NT2/D1 (cell line): ENCODE measurements at regions not wholly inside any gene's neighbourhood (a gene's known extent, or its start where the extent isn't known, plus 50 kb on each side); places are given as distances from the start of the nearest gene placed in this dataset.

Experiments
- DNase-seq: peaks from one replicate; pipeline ENCODE4 v3.0.0-alpha.2; 2011; ENCODE audit warnings: low read depth, low spot score
- H3K27me3 ChIP-seq: 2 replicates; pipeline ENCODE4 v1.6.0; 2011; ENCODE audit warnings: mild to moderate bottlenecking; ENCODE audit not compliant: insufficient read length, insufficient read depth
- H3K36me3 ChIP-seq: 2 replicates; pipeline ENCODE4 v1.6.1; 2011; ENCODE audit warnings: mild to moderate bottlenecking, low read length, mixed read lengths; ENCODE audit not compliant: insufficient read depth, insufficient read length
- H3K4me1 ChIP-seq: 2 replicates; pipeline ENCODE4 v1.5.1; 2011; ENCODE audit not compliant: insufficient read depth, insufficient read length
- H3K4me3 ChIP-seq: 2 replicates; pipeline ENCODE4 v1.5.1; 2011; ENCODE audit warnings: low read depth; ENCODE audit not compliant: insufficient read length
- H3K9ac ChIP-seq: 2 replicates; pipeline ENCODE4 v1.6.0; 2011; ENCODE audit warnings: low read depth; ENCODE audit not compliant: insufficient read length
- H3K9me3 ChIP-seq: 2 replicates; pipeline ENCODE4 v1.5.1; 2011; ENCODE audit warnings: mild to moderate bottlenecking, low read length; ENCODE audit not compliant: insufficient read depth
- SUZ12 ChIP-seq: IDR thresholded peaks from 2 replicates; pipeline ENCODE4 v1.6.1; 2011; ENCODE audit not compliant: insufficient read length, insufficient read depth; ENCODE audit errors: extremely low read depth
- YY1 ChIP-seq: IDR thresholded peaks from 2 replicates; pipeline ENCODE4 v1.6.1; 2011; ENCODE audit not compliant: insufficient read length, insufficient read depth
- ZNF274 ChIP-seq: IDR thresholded peaks from 2 replicates; pipeline ENCODE4 v1.6.1; 2011; ENCODE audit warnings: mild to moderate bottlenecking, low read depth, low read length

GRCh38 chr14:87059060-87059839, 933.7 kb downstream of the GALC start:
- no peak for DNase-seq
- TF ChIP-seq YY1 (no peak), SUZ12 (no peak), ZNF274 (no peak)

GRCh38 chr14:87055007-87055406, 938.0 kb downstream of the GALC start:
- TF ChIP-seq SUZ12 = no peak
- Histone ChIP-seq H3K9me3 (no peaks in the 10 kb centered on the region), H3K9ac (no peak overlapping the region), H3K4me3 (no peak overlapping the region), H3K4me1 (no peaks in the 10 kb centered on the region), H3K36me3 (no peaks in the 10 kb centered on the region), H3K27me3 (no peaks in the 10 kb centered on the region)
- no peak for DNase-seq

More at GRCh38 chr14:87059060-87059839, 933.7 kb downstream of the GALC start:
- no peak overlapping the region for H3K9ac ChIP-seq
- H3K27me3 ChIP-seq = no peaks in the 10 kb centered on the region
- no peaks in the 10 kb centered on the region for H3K36me3 ChIP-seq
- H3K4me1 ChIP-seq = no peaks in the 10 kb centered on the region
- no peak overlapping the region for H3K4me3 ChIP-seq
- H3K9me3 ChIP-seq = no peaks in the 10 kb centered on the region

- Histone ChIP-seq H3K27me3 (no peaks in the 10 kb centered on the region), H3K36me3 (no peaks in the 10 kb centered on the region), H3K4me3 (no peak overlapping the region), H3K9ac (no peak overlapping the region), H3K9me3 (no peaks in the 10 kb centered on the region), H3K4me1 (no peaks in the 10 kb centered on the region)
- DNase-seq = no peak
- no peak for TF ChIP-seq YY1
- no peak for TF ChIP-seq SUZ12
- no peak for TF ChIP-seq ZNF274
Observed at GRCh38 chr14:87052646-87053225, 940.2 kb downstream of the GALC start.

- TF ChIP-seq SUZ12 (no peak), YY1 (no peak), ZNF274 (no peak)
- Histone ChIP-seq H3K4me3 (no peak overlapping the region), H3K9ac (no peak overlapping the region), H3K4me1 (no peaks in the 10 kb centered on the region), H3K27me3 (no peaks in the 10 kb centered on the region), H3K36me3 (no peaks in the 10 kb centered on the region), H3K9me3 (no peaks in the 10 kb centered on the region)
- no peak for DNase-seq
Observed at GRCh38 chr14:87050421-87050820, 942.6 kb downstream of the GALC start.

- Histone ChIP-seq H3K36me3 (no peaks in the 10 kb centered on the region), H3K4me3 (no peak overlapping the region), H3K4me1 (no peaks in the 10 kb centered on the region), H3K9me3 (no peaks in the 10 kb centered on the region), H3K27me3 (no peaks in the 10 kb centered on the region), H3K9ac (no peak overlapping the region)
- TF ChIP-seq SUZ12 = no peak
- no peak for TF ChIP-seq YY1
- peak; percentile 15 for DNase-seq
Observed at GRCh38 chr14:87049950-87050349, 943.0 kb downstream of the GALC start.

- H3K4me1 ChIP-seq = no peaks in the 10 kb centered on the region
- no peaks in the 10 kb centered on the region for H3K27me3 ChIP-seq
- H3K9me3 ChIP-seq = no peaks in the 10 kb centered on the region
- TF ChIP-seq YY1 = no peak
- TF ChIP-seq SUZ12 = no peak
- no peak for TF ChIP-seq ZNF274
- no peaks in the 10 kb centered on the region for H3K36me3 ChIP-seq
- no peak overlapping the region for H3K4me3 ChIP-seq
- no peak for DNase-seq
- no peak overlapping the region for H3K9ac ChIP-seq
Observed at GRCh38 chr14:87046960-87047359, 946.0 kb downstream of the GALC start.

- no peaks in the 10 kb centered on the region for H3K4me1 ChIP-seq
- H3K9ac ChIP-seq = no peak overlapping the region
- DNase-seq = no peak
- no peaks in the 10 kb centered on the region for H3K9me3 ChIP-seq
- H3K4me3 ChIP-seq = no peak overlapping the region
- no peaks in the 10 kb centered on the region for H3K36me3 ChIP-seq
- H3K27me3 ChIP-seq = no peaks in the 10 kb centered on the region
- no peak for TF ChIP-seq YY1
- TF ChIP-seq SUZ12 = no peak
Observed at GRCh38 chr14:87045956-87046355, 947.0 kb downstream of the GALC start.
